MCF 10A (cell line): ENCODE measurements at regions not wholly inside any gene's neighbourhood (a gene's known extent, or its start where the extent isn't known, plus 50 kb on each side); places are given as distances from the start of the nearest gene placed in this dataset.

Experiments used
- BruUV-seq: library from RNA; stranded (reverse); fragments of 400-500 nt; replicated peaks from 2 replicates; lab custom pipeline; 2021; lab: Mats Ljungman, UMichigan
- CTCF ChIA-PET: fragments of 300-600 bp; sonication (Branson Sonifier 250); formaldehyde crosslinking; extraction: SDS; loops from one replicate; lab custom pipeline; 2021; ENCODE audit warnings: antibody characterized with exemption, inconsistent platforms; lab: Yijun Ruan, JAX
- POLR2A ChIA-PET: fragments of 300-600, 350-650 bp; sonication (Branson Sonifier 250); formaldehyde crosslinking; extraction: SDS; loops from one replicate; lab custom pipeline; 2020; ENCODE audit warnings: antibody characterized with exemption, inconsistent platforms; lab: Yijun Ruan, JAX
- DNase-seq: peaks from one replicate; pipeline ENCODE4 v3.0.0-alpha.2; 2018; ENCODE audit not compliant: unreplicated experiment
- H3K27ac Mint-ChIP-seq: one replicate; pipeline ENCODE4 v1.8.0; 2022; ENCODE audit warnings: mild to moderate bottlenecking, low read depth, mixed read lengths; ENCODE audit not compliant: unreplicated experiment
- H3K27me3 Mint-ChIP-seq: one replicate; pipeline ENCODE4 v1.8.0; 2022; ENCODE audit warnings: mixed read lengths; ENCODE audit not compliant: insufficient read depth, unreplicated experiment
- H3K36me3 Mint-ChIP-seq: one replicate; pipeline ENCODE4 v1.8.0; 2022; ENCODE audit warnings: mild to moderate bottlenecking, moderate library complexity, mixed read lengths; ENCODE audit not compliant: insufficient read depth, unreplicated experiment
- H3K4me1 Mint-ChIP-seq: one replicate; pipeline ENCODE4 v1.8.0; 2022; ENCODE audit warnings: mixed read lengths; ENCODE audit not compliant: insufficient read depth, unreplicated experiment
- H3K4me3 Mint-ChIP-seq: one replicate; pipeline ENCODE4 v1.8.0; 2022; ENCODE audit warnings: mild to moderate bottlenecking, moderate library complexity, mixed read lengths; ENCODE audit not compliant: unreplicated experiment
- H3K9me3 Mint-ChIP-seq: one replicate; pipeline ENCODE4 v1.8.0; 2022; ENCODE audit warnings: mixed read lengths; ENCODE audit not compliant: unreplicated experiment
- CTCF ChIP-seq: fragments of 200-600 bp; IDR thresholded peaks from one replicate; pipeline ENCODE4 v1.8.0; 2022; ENCODE audit warnings: antibody characterized with exemption, mild to moderate bottlenecking; ENCODE audit not compliant: unreplicated experiment
- intact Hi-C: fragments of 100-400 bp; cut with micrococcal nuclease; formaldehyde crosslinking; loops from 2 replicates; pipeline ENCODE4 v1.14.1; 2022

- Mint-ChIP-seq H3K27me3 (no peaks in the 10 kb centered on the region), H3K36me3 (no peaks in the 10 kb centered on the region), H3K4me3 (no peak overlapping the region), H3K27ac (no peak overlapping the region), H3K9me3 (no peaks in the 10 kb centered on the region), H3K4me1 (no peaks in the 10 kb centered on the region)
- DNase-seq: no peak
- intact Hi-C loops: no loop called here
- no peak for TF ChIP-seq CTCF
- CTCF ChIA-PET: no interaction called here
- POLR2A ChIA-PET: no interaction called here
- BruUV-seq: no TSS peak
These were observed 1145.8 kb downstream of the GALC start for GRCh38 chr14:86847140-86847539.

GRCh38 chr14:86838363-86838762 is 1154.6 kb downstream of the GALC start:
- no peak overlapping the region for H3K4me3 Mint-ChIP-seq

GRCh38 chr14:86826661-86827060 is 1166.3 kb downstream of the GALC start:
- POLR2A ChIA-PET: no interaction called here
- intact Hi-C loops: no loop called here
- H3K27me3 Mint-ChIP-seq: no peaks in the 10 kb centered on the region
- no TSS peak for BruUV-seq
- no peaks in the 10 kb centered on the region for H3K36me3 Mint-ChIP-seq
- H3K27ac Mint-ChIP-seq: no peak overlapping the region
- no peak for DNase-seq
- H3K9me3 Mint-ChIP-seq: peaks cover 16% of the 10 kb centered on the region
- CTCF ChIA-PET: no interaction called here
- H3K4me1 Mint-ChIP-seq: peaks cover 13% of the 10 kb centered on the region
- no peak overlapping the region for H3K4me3 Mint-ChIP-seq
- TF ChIP-seq CTCF: no peak

More at GRCh38 chr14:86838363-86838762, 1154.6 kb downstream of the GALC start:
- H3K27me3 Mint-ChIP-seq: no peaks in the 10 kb centered on the region
- no peaks in the 10 kb centered on the region for H3K36me3 Mint-ChIP-seq
- no peak overlapping the region for H3K27ac Mint-ChIP-seq
- DNase-seq: no peak
- no TSS peak for BruUV-seq
- H3K9me3 Mint-ChIP-seq: no peaks in the 10 kb centered on the region
- POLR2A ChIA-PET: no interaction called here
- intact Hi-C loops: no loop called here
- no peak for TF ChIP-seq CTCF
- H3K4me1 Mint-ChIP-seq: no peaks in the 10 kb centered on the region
- CTCF ChIA-PET: no interaction called here

- no TSS peak for BruUV-seq
- ChIA-PET CTCF (no interaction called here), POLR2A (no interaction called here)
- no peaks in the 10 kb centered on the region for H3K36me3 Mint-ChIP-seq
- intact Hi-C loops: no loop called here
- H3K27ac Mint-ChIP-seq: no peak overlapping the region
- H3K4me1 Mint-ChIP-seq: peaks cover 13% of the 10 kb centered on the region
- no peaks in the 10 kb centered on the region for H3K27me3 Mint-ChIP-seq
- H3K9me3 Mint-ChIP-seq: peaks cover 16% of the 10 kb centered on the region
- H3K4me3 Mint-ChIP-seq: no peak overlapping the region
- DNase-seq: no peak
- TF ChIP-seq CTCF: no peak
These were observed 1168.8 kb downstream of the GALC start for GRCh38 chr14:86824167-86824566.
